ENCODE measurements at regions not wholly inside any gene's neighbourhood (a gene's known extent, or its start where the extent isn't known, plus 50 kb on each side); places are given as distances from the start of the nearest gene placed in this dataset.

- Histone ChIP-seq H3K36me3 (no peaks in the 10 kb centered on the region), H3K4me3 (no peak overlapping the region), H3K27me3 (no peaks in the 10 kb centered on the region), H3K27ac (no peak overlapping the region), H3K9me3 (no peaks in the 10 kb centered on the region), H3K4me1 (no peaks in the 10 kb centered on the region)
- TF ChIP-seq CTCF (IDR thresholded peaks at IDR 0.05), result no peak
- intact Hi-C loops (cut with DNase I), result no loop called here
- no peak for DNase-seq (ENCODE audit: low spot score in 2 of 2)
Observed at GRCh38 chr18:2448565-2449151, 122.6 kb downstream of the METTL4 start.

DNA sequence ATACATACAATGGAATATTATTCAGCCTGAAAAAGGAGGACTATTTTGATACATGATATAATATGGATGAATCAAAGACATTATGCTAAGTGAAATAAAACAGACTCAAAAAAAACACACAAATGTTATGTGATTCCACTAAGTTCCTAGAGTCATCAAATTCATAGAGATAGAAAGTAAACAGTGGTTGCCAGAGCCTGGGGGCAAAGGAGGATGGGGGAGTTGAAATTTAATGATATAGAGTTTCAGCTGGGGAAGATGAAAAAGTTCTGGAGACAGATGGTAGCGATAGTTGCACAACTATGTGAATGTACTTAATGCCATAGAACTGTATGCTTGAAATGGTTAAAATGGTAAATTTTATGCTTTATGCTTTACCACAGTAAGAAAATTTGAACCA lies 119.7 kb downstream of the METTL4 start:
- Histone ChIP-seq H3K9me3 (no peaks in the 10 kb centered on the region), H3K27ac (no peak overlapping the region), H3K4me1 (no peaks in the 10 kb centered on the region), H3K27me3 (no peaks in the 10 kb centered on the region), H3K36me3 (no peaks in the 10 kb centered on the region), H3K4me3 (no peak overlapping the region)
- intact Hi-C loops (cut with DNase I), result no loop called here
- no peak for DNase-seq (ENCODE audit: low spot score in 2 of 2)
- no peak for TF ChIP-seq CTCF (IDR thresholded peaks at IDR 0.05)

DNA sequence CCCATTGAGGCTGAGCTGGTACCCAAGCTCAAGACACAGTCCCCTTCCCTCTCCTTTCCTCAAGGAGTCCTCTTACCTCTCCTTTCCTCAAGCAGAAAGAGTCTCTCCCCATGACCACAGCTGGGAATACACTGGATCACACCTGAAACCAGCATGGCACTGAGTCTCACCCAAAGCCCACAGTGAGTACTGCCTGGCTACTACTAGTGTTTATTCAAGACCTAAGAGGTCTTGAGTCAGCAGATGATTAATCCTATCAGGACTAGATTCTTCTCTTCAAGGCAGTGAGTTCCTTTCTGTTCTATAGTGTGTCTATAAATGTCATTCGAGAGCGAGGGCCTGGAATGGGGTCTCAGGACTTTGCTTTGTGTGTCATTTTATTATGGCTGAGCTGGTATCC lies 111.4 kb downstream of the METTL4 start:
- TF ChIP-seq CTCF (IDR thresholded peaks at IDR 0.05), result no peak
- Histone ChIP-seq H3K9me3 (peaks cover 0 to 3% of the 10 kb centered on the region in 2 donors), H3K36me3 (no peaks in the 10 kb centered on the region), H3K27me3 (no peaks in the 10 kb centered on the region), H3K4me1 (no peaks in the 10 kb centered on the region), H3K4me3 (no peak overlapping the region), H3K27ac (no peak overlapping the region)
- no peak for DNase-seq (ENCODE audit: low spot score in 2 of 2)
- intact Hi-C loops (cut with DNase I), result loop anchor here (10.0 kb wide), 1 partner anchor 55 kb away; no protein-coding TSS in a partner anchor

DNA sequence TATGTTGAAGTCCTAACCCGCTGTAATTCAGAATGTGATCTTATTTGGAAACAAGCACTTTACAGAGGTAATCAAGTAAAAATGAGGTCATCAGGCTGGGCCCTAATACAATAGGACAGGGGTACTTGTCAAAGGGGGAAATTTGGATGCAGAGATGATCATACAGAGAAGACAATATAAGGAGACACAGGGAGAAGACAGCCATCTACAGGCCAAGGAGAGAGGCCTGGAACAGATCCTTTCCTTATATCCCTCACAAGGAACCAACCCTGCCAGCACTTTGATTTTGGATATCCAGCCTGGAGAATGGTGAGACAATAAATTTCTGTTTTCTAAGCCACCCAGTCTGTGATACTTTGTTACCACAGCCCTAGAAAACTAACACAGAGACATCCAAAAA lies 104.3 kb downstream of the METTL4 start:
- no peak for TF ChIP-seq CTCF (IDR thresholded peaks at IDR 0.05)
- no peaks in the 10 kb centered on the region for H3K9me3 ChIP-seq
- intact Hi-C loops (cut with DNase I), result loop anchor here (10.0 kb wide), 1 partner anchor 62 kb away; no protein-coding TSS in a partner anchor
- H3K4me3 ChIP-seq, result no peak overlapping the region
- H3K27me3 ChIP-seq, result no peaks in the 10 kb centered on the region
- H3K27ac ChIP-seq, result no peak overlapping the region
- H3K4me1 ChIP-seq, result no peaks in the 10 kb centered on the region
- DNase-seq (ENCODE audit: low spot score in 2 of 2), result no peak
- H3K36me3 ChIP-seq, result no peaks in the 10 kb centered on the region

- Histone ChIP-seq H3K4me1 (no peaks in the 10 kb centered on the region), H3K4me3 (no peak overlapping the region), H3K36me3 (no peaks in the 10 kb centered on the region), H3K27ac (no peak overlapping the region), H3K27me3 (no peaks in the 10 kb centered on the region), H3K9me3 (no peaks in the 10 kb centered on the region)
- no peak for TF ChIP-seq CTCF (IDR thresholded peaks at IDR 0.05)
- no peak for DNase-seq (ENCODE audit: low spot score in 2 of 2)
- intact Hi-C loops (cut with DNase I), result loop anchor here (10.0 kb wide), 1 partner anchor 63 kb away; no protein-coding TSS in a partner anchor
Observed at GRCh38 chr18:2468051-2468450, 103.3 kb downstream of the METTL4 start.

DNA sequence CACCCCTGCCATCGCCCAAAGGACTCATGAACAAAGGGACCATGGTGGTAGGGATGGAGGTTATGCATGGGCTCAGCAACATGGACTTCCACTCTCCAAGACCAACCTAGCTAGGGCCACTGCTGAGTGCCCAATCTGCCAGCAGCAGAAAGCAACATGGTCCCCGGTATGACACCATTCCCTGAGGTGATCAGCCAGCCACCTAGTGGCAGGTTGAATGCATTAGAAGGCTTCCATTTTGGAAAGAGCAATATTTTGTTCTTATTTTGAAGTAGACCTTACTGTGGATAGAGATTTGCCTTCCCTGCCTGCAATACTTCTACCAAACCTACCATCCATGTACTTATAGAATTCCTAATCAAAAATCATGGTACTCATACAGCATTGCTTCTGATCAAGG lies 99.8 kb downstream of the METTL4 start:
- TF ChIP-seq CTCF (IDR thresholded peaks at IDR 0.05), result no peak
- Histone ChIP-seq H3K27ac (no peak overlapping the region), H3K36me3 (no peaks in the 10 kb centered on the region), H3K4me3 (no peak overlapping the region), H3K9me3 (no peaks in the 10 kb centered on the region), H3K27me3 (no peaks in the 10 kb centered on the region), H3K4me1 (no peaks in the 10 kb centered on the region)
- no peak for DNase-seq (ENCODE audit: low spot score in 2 of 2)
- intact Hi-C loops (cut with DNase I), result no loop called here

Measured in ascending aorta (tissue), 2 donors.